ENCODE measurements at regions not wholly inside any gene's neighbourhood (a gene's known extent, or its start where the extent isn't known, plus 50 kb on each side); places are given as distances from the start of the nearest gene placed in this dataset.

GRCh38 chr14:62189698-62190097 lies 427.5 kb downstream of the SNAPC1 start:
- TF ChIP-seq POLR2A (IDR thresholded peaks at IDR 0.05) (no peak), CTCF (IDR thresholded peaks at IDR 0.05) (no peak)

All from adrenal gland (tissue), 5 donors.